GM19035 (cell line): ENCODE measurements at regions not wholly inside any gene's neighbourhood (a gene's known extent, or its start where the extent isn't known, plus 50 kb on each side); places are given as distances from the start of the nearest gene placed in this dataset.
"Not testable (repeated sequence)": the region's sequence is repeated elsewhere in the genome, so short reads cannot be mapped to it uniquely, and the experiment has no call there.

ENCODE experiments used
- ATAC-seq: cut with Tn5 transposase; IDR thresholded peaks from one replicate; pipeline ENCODE4 v1.9.1; 2021; ENCODE audit not compliant: unreplicated experiment

- no peak for ATAC-seq
Measured at GRCh38 chr1:199799116-199799515, 228.4 kb upstream of the NR5A2 start.

GRCh38 chr1:199804526-199804925 lies 223.0 kb upstream of the NR5A2 start:
- ATAC-seq = no peak

- no peak for ATAC-seq
Measured at GRCh38 chr1:199808110-199808870, 219.2 kb upstream of the NR5A2 start.

GRCh38 chr1:199809311-199809710 lies 218.2 kb upstream of the NR5A2 start:
- no peak for ATAC-seq

GRCh38 chr1:199811163-199811562 lies 216.3 kb upstream of the NR5A2 start:
- no peak for ATAC-seq

GRCh38 chr1:199813198-199813597 lies 214.3 kb upstream of the NR5A2 start:
- no peak for ATAC-seq

GRCh38 chr1:199815947-199816346 lies 211.6 kb upstream of the NR5A2 start:
- ATAC-seq = no peak

GRCh38 chr1:199817266-199817665 lies 210.2 kb upstream of the NR5A2 start:
- no peak for ATAC-seq

GRCh38 chr1:199821029-199821779 lies 206.3 kb upstream of the NR5A2 start:
- ATAC-seq = no peak

GRCh38 chr1:199832451-199832850 lies 195.1 kb upstream of the NR5A2 start:
- no peak for ATAC-seq

GRCh38 chr1:199834711-199835110 lies 192.8 kb upstream of the NR5A2 start:
- no peak for ATAC-seq

- ATAC-seq = no peak
Measured at GRCh38 chr1:199836430-199836829, 191.1 kb upstream of the NR5A2 start.

- ATAC-seq = no peak
Measured at GRCh38 chr1:199837321-199837720, 190.2 kb upstream of the NR5A2 start.

- not testable (repeated sequence) for ATAC-seq
Measured at GRCh38 chr1:199839608-199840007, 187.9 kb upstream of the NR5A2 start.

- not testable (repeated sequence) for ATAC-seq
Measured at GRCh38 chr1:199843096-199843495, 184.4 kb upstream of the NR5A2 start.

- no peak for ATAC-seq
Measured at GRCh38 chr1:199843861-199844260, 183.6 kb upstream of the NR5A2 start.

- no peak for ATAC-seq
Measured at GRCh38 chr1:199847021-199847420, 180.5 kb upstream of the NR5A2 start.

- no peak for ATAC-seq
Measured at GRCh38 chr1:199851439-199852140, 175.9 kb upstream of the NR5A2 start.

GRCh38 chr1:199854686-199855321 lies 172.7 kb upstream of the NR5A2 start:
- ATAC-seq = no peak

GRCh38 chr1:199855580-199855979 lies 171.9 kb upstream of the NR5A2 start:
- ATAC-seq = no peak

GRCh38 chr1:199856216-199856780 lies 171.2 kb upstream of the NR5A2 start:
- ATAC-seq = no peak
